Esophagus muscularis mucosa (tissue), 4 donors: ENCODE measurements at regions not wholly inside any gene's neighbourhood (a gene's known extent, or its start where the extent isn't known, plus 50 kb on each side); places are given as distances from the start of the nearest gene placed in this dataset.

Experiments
- DNase-seq: peaks from one replicate; pipeline ENCODE4 v3.0.0-alpha.2; 2017; ENCODE audit errors: extremely low spot score
- H3K27ac ChIP-seq, 4 donors: fragments of 200-600 bp; sonication (generic); replicated peaks in 1 of 4; 1 replicate in 3 of 4; 2 replicates in 1 of 4; pipeline ENCODE4 v1.5.1; 2016 to 2019; ENCODE audit warnings: mild to moderate bottlenecking in 1 of 4
- H3K27me3 ChIP-seq, 4 donors: fragments of 200-600 bp; sonication (generic); one replicate each; pipeline versions ENCODE4 v1.5.1 to v1.6.0; 2016 to 2019
- H3K36me3 ChIP-seq, 4 donors: fragments of 200-600 bp; sonication (generic); one replicate each; pipeline ENCODE4 v1.5.1; 2016 to 2019
- H3K4me1 ChIP-seq, 4 donors: fragments of 200-600 bp; sonication (generic); one replicate each; pipeline ENCODE4 v1.5.1; 2016 to 2019
- H3K4me3 ChIP-seq, 4 donors: fragments of 200-600 bp; sonication (generic); 1 replicate in 2 of 4; 2 replicates in 2 of 4; pipeline ENCODE4 v1.5.1; 2016 to 2019; ENCODE audit warnings: mild to moderate bottlenecking in 4 of 4, moderate library complexity in 1 of 4
- H3K9me3 ChIP-seq, 4 donors: fragments of 200-600 bp; sonication (generic); 1 replicate in 3 of 4; 2 replicates in 1 of 4; pipeline ENCODE4 v1.5.1; 2016 to 2019
- CTCF ChIP-seq, 3 experiments: fragments of 200-600 bp in 2 of 3; fragments of 450-650 bp in 1 of 3; sonication (generic) in 2 of 3; IDR thresholded peaks; one replicate each; pipeline ENCODE4 v1.5.1; 2017 to 2019; ENCODE audit warnings: antibody characterized with exemption in 3 of 3, mild to moderate bottlenecking in 2 of 3, moderate library complexity in 1 of 3
- EP300 ChIP-seq: sonication (generic); formaldehyde crosslinking; IDR thresholded peaks from one replicate; pipeline ENCODE4 v1.6.1; 2017; ENCODE audit warnings: antibody characterized with exemption
- POLR2A ChIP-seq: fragments of 450-650 bp; IDR thresholded peaks from one replicate; pipeline ENCODE4 v1.6.1; 2017; ENCODE audit warnings: antibody characterized with exemption, moderate library complexity, mild to moderate bottlenecking, low read depth
- POLR2AphosphoS5 ChIP-seq, 2 donors: sonication (generic); formaldehyde crosslinking; IDR thresholded peaks; one replicate each; pipeline ENCODE4 v1.6.1; 2017; ENCODE audit warnings: antibody characterized with exemption in 2 of 2
- WGBS: methylation state at CpG from one replicate; pipeline ENCODE4 v1.1.5; 2018; 5-methylcytosine and 5-hydroxymethylcytosine counted together
- intact Hi-C: fragments of 100-400 bp; cut with DNase I; formaldehyde crosslinking; loops from one replicate; pipeline ENCODE4 v1.15.1; 2023

GRCh38 chr12:98067795-98068194, 447.6 kb upstream of the TMPO start:
- H3K36me3 ChIP-seq = no peaks in the 10 kb centered on the region
- WGBS = 96% methylated on average over 7 of the region's 7 CpGs
- intact Hi-C loops = no loop called here
- TF ChIP-seq EP300 = no peak
- no peak for DNase-seq
- H3K27me3 ChIP-seq = no peaks in the 10 kb centered on the region
- peaks cover 0 to 14% (median 0%) of the 10 kb centered on the region in 4 donors for H3K4me1 ChIP-seq
- no peak overlapping the region for H3K27ac ChIP-seq
- H3K4me3 ChIP-seq = no peak overlapping the region
- H3K9me3 ChIP-seq = no peaks in the 10 kb centered on the region

- WGBS = 63% methylated on average over 3 of the region's 3 CpGs
- TF ChIP-seq CTCF (IDR thresholded peaks at IDR 0.05) = no peak
- H3K27me3 ChIP-seq = no peaks in the 10 kb centered on the region
- no peaks in the 10 kb centered on the region for H3K9me3 ChIP-seq
- no peak overlapping the region for H3K27ac ChIP-seq
- H3K4me3 ChIP-seq = no peak overlapping the region
- DNase-seq = no peak
- H3K4me1 ChIP-seq = no peaks in the 10 kb centered on the region
- no peaks in the 10 kb centered on the region for H3K36me3 ChIP-seq
- intact Hi-C loops = no loop called here
Observed at GRCh38 chr12:98073610-98074009, 441.8 kb upstream of the TMPO start.

GRCh38 chr12:98074286-98074685, 441.1 kb upstream of the TMPO start:
- Histone ChIP-seq H3K36me3 (no peaks in the 10 kb centered on the region), H3K27me3 (no peaks in the 10 kb centered on the region), H3K4me1 (no peaks in the 10 kb centered on the region), H3K27ac (no peak overlapping the region), H3K9me3 (no peaks in the 10 kb centered on the region), H3K4me3 (no peak overlapping the region)
- DNase-seq = no peak
- TF ChIP-seq CTCF (IDR thresholded peaks at IDR 0.05) = no peak
- TF ChIP-seq POLR2AphosphoS5 (IDR thresholded peaks at IDR 0.05) = no peak
- TF ChIP-seq EP300 = no peak
- no peak for TF ChIP-seq POLR2A
- intact Hi-C loops = no loop called here
- 93% methylated on average over 2 of the region's 2 CpGs for WGBS

- no peaks in the 10 kb centered on the region for H3K36me3 ChIP-seq
- H3K9me3 ChIP-seq = no peaks in the 10 kb centered on the region
- H3K27ac ChIP-seq = no peak overlapping the region
- H3K4me3 ChIP-seq = no peak overlapping the region
- intact Hi-C loops = no loop called here
- no peaks in the 10 kb centered on the region for H3K27me3 ChIP-seq
- WGBS = 93% methylated on average over 5 of the region's 5 CpGs
- H3K4me1 ChIP-seq = peaks cover 0 to 14% (median 11%) of the 10 kb centered on the region in 4 donors
- TF ChIP-seq CTCF (IDR thresholded peaks at IDR 0.05) (no peak), POLR2AphosphoS5 (IDR thresholded peaks at IDR 0.05) (no peak), EP300 (no peak), POLR2A (no peak)
- peak; percentile 21 for DNase-seq
Observed at GRCh38 chr12:98084391-98084790, 431.0 kb upstream of the TMPO start.

- H3K27ac ChIP-seq = no peak overlapping the region
- DNase-seq = peak; percentile 26
- no peaks in the 10 kb centered on the region for H3K9me3 ChIP-seq
- H3K36me3 ChIP-seq = no peaks in the 10 kb centered on the region
- H3K4me1 ChIP-seq = peaks cover 0 to 14% (median 11%) of the 10 kb centered on the region in 4 donors
- TF ChIP-seq CTCF (IDR thresholded peaks at IDR 0.05) = no peak
- TF ChIP-seq EP300 = no peak
- no peak for TF ChIP-seq POLR2A
- TF ChIP-seq POLR2AphosphoS5 (IDR thresholded peaks at IDR 0.05) = no peak
- 31% methylated on average over 3 of the region's 3 CpGs for WGBS
- intact Hi-C loops = no loop called here
- no peaks in the 10 kb centered on the region for H3K27me3 ChIP-seq
- no peak overlapping the region for H3K4me3 ChIP-seq
Observed at GRCh38 chr12:98085046-98085755, 430.2 kb upstream of the TMPO start.
